NB4 (cell line): ENCODE measurements at regions not wholly inside any gene's neighbourhood (a gene's known extent, or its start where the extent isn't known, plus 50 kb on each side); places are given as distances from the start of the nearest gene placed in this dataset.
A peak's percentile ranks its signal among the peaks of the same experiment; 100 is the strongest.
"Not testable (repeated sequence)": the region's sequence is repeated elsewhere in the genome, so short reads cannot be mapped to it uniquely, and the experiment has no call there.

ENCODE experiments used
- DNase-seq: peaks from one replicate; pipeline ENCODE4 v3.0.0; 2010; ENCODE audit warnings: low read depth
- H3K4me3 ChIP-seq: one replicate; pipeline ENCODE4 v1.5.1; 2011; ENCODE audit warnings: mild to moderate bottlenecking, low read depth, low read length, moderate library complexity
- CTCF ChIP-seq: IDR thresholded peaks from one replicate; pipeline ENCODE4 v1.5.1; 2012; ENCODE audit warnings: low read depth, low read length
- MAX ChIP-seq: IDR thresholded peaks from 2 replicates; pipeline ENCODE4 v1.6.1; 2011; ENCODE audit warnings: low read depth, low read length
- MYC ChIP-seq: IDR thresholded peaks from 2 replicates; pipeline ENCODE4 v1.6.1; 2011; ENCODE audit warnings: low read depth, low read length
- POLR2A ChIP-seq: IDR thresholded peaks from 2 replicates; pipeline ENCODE4 v1.6.1; 2011; ENCODE audit warnings: mild to moderate bottlenecking; ENCODE audit not compliant: insufficient read length; ENCODE audit errors: extremely low read depth

GRCh38 chrX:63032811-63033210 is 318.3 kb downstream of the SPIN4 start:
- H3K4me3 ChIP-seq: no peak overlapping the region
- no peak for DNase-seq
- TF ChIP-seq POLR2A (no peak), MAX (no peak), CTCF (no peak), MYC (no peak)

- no peak overlapping the region for H3K4me3 ChIP-seq
- no peak for DNase-seq
- no peak for TF ChIP-seq CTCF
- TF ChIP-seq POLR2A: no peak
- no peak for TF ChIP-seq MAX
- no peak for TF ChIP-seq MYC
These were observed 337.6 kb downstream of the SPIN4 start for GRCh38 chrX:63013549-63013948.

- peak; percentile 15 for DNase-seq
- H3K4me3 ChIP-seq: no peak overlapping the region
- TF ChIP-seq MYC (no peak), POLR2A (no peak), MAX (no peak), CTCF (no peak)
These were observed 338.6 kb downstream of the SPIN4 start for GRCh38 chrX:63012574-63012973.

GRCh38 chrX:63000196-63000595 is 350.9 kb downstream of the SPIN4 start:
- not testable (repeated sequence) for DNase-seq, H3K4me3 ChIP-seq
